Skin of body (tissue), 1 donor: ENCODE measurements at regions not wholly inside any gene's neighbourhood (a gene's known extent, or its start where the extent isn't known, plus 50 kb on each side); places are given as distances from the start of the nearest gene placed in this dataset. TPM values are rescaled to one million over a fixed set of nuclear protein-coding genes. Genes with fewer than 3 reads are reported as not detected.

Experiments used
- small RNA-seq: library from RNA; depleted of rRNA; stranded (forward); fragments of <200 nt; gene quantifications from one replicate; pipeline ENCODE3, GENCODE V24; 2014; ENCODE audit warnings: low replicate concordance

Small RNA genes lying in the stretch of these regions (small RNA-seq; reads per million reads assigned to genes)
- gene HIGD1AP3 (not detected), gene SUMO2P6 (not detected)
